ENCODE measurements at regions not wholly inside any gene's neighbourhood (a gene's known extent, or its start where the extent isn't known, plus 50 kb on each side); places are given as distances from the start of the nearest gene placed in this dataset.
A peak's percentile ranks its signal among the peaks of the same experiment; 100 is the strongest.

DNA sequence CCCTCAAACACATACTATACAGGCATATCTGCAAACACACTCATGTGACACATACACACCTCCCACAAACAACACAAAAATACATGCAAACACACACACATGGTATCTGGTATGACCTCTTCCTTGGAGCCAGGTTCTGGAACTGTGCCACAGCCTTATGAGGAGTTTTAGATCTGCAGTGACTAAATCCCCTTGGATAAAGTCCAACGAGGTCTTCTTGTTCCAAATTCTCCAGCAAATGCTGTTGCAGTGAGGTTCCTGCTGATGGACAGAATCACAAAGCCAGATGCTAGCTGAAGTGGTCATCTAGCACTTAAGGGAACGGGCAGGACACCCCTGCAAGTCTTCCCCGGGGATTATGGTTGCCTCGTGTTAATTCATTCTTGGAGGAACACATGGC, 54.5 kb upstream of the DAPL1 start:
- H3K4me3 ChIP-seq (replicated peaks in 1 of 2; ENCODE audit: low read depth in 2 of 2, low read length in 2 of 2) = no peak overlapping the region
- DNase-seq (ENCODE audit: low read depth in 2 of 2) = peak; percentile 82 to 84
- TF ChIP-seq, protein P1, sequence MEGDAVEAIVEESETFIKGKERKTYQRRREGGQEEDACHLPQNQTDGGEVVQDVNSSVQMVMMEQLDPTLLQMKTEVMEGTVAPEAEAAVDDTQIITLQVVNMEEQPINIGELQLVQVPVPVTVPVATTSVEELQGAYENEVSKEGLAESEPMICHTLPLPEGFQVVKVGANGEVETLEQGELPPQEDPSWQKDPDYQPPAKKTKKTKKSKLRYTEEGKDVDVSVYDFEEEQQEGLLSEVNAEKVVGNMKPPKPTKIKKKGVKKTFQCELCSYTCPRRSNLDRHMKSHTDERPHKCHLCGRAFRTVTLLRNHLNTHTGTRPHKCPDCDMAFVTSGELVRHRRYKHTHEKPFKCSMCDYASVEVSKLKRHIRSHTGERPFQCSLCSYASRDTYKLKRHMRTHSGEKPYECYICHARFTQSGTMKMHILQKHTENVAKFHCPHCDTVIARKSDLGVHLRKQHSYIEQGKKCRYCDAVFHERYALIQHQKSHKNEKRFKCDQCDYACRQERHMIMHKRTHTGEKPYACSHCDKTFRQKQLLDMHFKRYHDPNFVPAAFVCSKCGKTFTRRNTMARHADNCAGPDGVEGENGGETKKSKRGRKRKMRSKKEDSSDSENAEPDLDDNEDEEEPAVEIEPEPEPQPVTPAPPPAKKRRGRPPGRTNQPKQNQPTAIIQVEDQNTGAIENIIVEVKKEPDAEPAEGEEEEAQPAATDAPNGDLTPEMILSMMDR (IDR thresholded peaks at IDR 0.05; ENCODE audit: low read depth, low read length) = no peak

DNA sequence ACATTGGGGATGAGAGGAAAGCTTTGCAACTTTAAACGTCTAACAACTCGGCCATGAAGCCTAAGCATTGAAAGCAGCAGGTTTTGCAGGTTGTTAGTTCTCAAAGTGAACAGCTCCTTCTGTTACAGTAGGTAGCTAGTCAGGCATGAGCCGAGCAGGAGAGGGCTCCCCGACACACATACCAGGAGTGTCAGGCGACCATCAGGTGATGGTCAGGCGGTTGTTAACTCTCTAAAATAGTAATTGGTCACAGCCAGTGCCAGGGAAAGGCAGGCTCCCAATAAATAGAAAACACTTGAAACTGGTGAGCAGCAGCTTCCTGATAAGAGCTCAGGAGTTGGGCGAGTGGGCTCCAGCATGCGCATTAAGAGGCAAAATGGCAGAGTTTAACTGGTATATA, 53.5 kb upstream of the DAPL1 start:
- no peak for DNase-seq (ENCODE audit: low read depth in 2 of 2)
- TF ChIP-seq, protein P1 (IDR thresholded peaks at IDR 0.05; ENCODE audit: low read depth, low read length) = no peak

DNA sequence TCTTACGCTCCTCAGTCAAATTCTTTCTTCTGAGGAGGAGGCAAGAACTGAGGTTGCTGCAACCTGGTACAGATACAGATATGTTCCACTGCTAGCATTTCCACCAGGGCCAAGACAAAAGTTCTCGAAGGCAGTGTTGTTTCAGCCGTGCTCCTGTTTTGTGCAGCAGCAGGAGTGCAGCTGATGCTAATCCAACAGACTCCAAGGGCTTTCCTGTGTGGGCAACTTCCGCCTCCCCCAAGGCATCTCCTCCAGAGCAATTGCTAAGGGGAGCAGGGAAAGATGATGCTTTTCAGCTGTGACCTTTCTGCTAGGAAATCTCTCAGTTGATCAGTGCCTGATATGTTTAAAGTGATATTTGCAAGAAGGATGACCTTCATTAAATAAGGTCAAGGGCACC, 52.6 kb upstream of the DAPL1 start:
- DNase-seq (ENCODE audit: low read depth in 2 of 2) = no peak
- no peak overlapping the region for H3K4me3 ChIP-seq (replicated peaks in 1 of 2; ENCODE audit: low read depth in 2 of 2, low read length in 2 of 2)
- TF ChIP-seq, protein P1 (IDR thresholded peaks at IDR 0.05; ENCODE audit: low read depth, low read length) = no peak

More for the DNA sequence above, 53.5 kb upstream of the DAPL1 start:
- no peak overlapping the region for H3K4me3 ChIP-seq (replicated peaks in 1 of 2; ENCODE audit: low read depth in 2 of 2, low read length in 2 of 2)

DNA sequence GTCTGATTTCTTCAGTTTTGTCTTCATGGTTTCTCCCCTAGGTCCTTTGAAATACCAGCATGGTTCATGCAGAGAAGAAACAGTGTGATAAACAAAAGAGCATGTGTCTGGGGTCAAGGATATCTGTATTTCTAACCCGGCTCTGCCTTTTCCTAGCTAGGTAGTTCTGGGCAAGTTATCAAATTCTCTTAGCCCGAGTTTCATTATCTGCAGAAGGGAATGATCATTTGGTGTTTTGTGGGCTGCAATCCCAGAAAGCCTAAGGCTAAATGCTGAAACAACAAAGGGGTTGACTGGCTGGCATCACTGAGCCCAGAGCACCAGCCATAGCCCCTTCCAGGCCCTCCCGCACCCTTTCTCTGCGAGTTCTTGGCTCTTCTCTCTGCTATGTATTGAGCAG, 51.7 kb upstream of the DAPL1 start:
- no peak for DNase-seq (ENCODE audit: low read depth in 2 of 2)
- TF ChIP-seq, protein P1 (IDR thresholded peaks at IDR 0.05; ENCODE audit: low read depth, low read length) = no peak
- H3K4me3 ChIP-seq (replicated peaks in 1 of 2; ENCODE audit: low read depth in 2 of 2, low read length in 2 of 2) = no peak overlapping the region

DNA sequence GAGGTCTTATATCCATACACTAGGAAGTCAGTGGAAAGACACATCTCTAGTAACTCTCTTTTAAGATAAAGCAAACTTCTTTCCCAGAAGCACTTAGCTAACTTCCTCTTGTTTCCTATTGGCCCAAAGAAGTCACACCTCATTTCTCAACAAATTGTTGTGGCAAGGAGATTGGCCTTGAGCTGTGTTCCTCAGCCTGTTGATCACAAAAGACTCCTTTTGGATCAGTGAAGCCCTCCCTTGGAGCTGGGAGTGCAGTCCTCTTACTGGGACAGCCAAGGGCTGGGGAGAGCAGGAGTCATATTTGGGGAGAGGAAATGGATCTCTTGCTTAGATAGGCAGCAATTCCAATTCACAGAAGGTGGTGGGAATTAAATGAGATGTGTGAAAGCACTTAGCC, 51.2 kb upstream of the DAPL1 start:
- no peak for DNase-seq (ENCODE audit: low read depth in 2 of 2)
- TF ChIP-seq, protein P1 (IDR thresholded peaks at IDR 0.05; ENCODE audit: low read depth, low read length) = no peak
- H3K4me3 ChIP-seq (replicated peaks in 1 of 2; ENCODE audit: low read depth in 2 of 2, low read length in 2 of 2) = no peak overlapping the region

DNA sequence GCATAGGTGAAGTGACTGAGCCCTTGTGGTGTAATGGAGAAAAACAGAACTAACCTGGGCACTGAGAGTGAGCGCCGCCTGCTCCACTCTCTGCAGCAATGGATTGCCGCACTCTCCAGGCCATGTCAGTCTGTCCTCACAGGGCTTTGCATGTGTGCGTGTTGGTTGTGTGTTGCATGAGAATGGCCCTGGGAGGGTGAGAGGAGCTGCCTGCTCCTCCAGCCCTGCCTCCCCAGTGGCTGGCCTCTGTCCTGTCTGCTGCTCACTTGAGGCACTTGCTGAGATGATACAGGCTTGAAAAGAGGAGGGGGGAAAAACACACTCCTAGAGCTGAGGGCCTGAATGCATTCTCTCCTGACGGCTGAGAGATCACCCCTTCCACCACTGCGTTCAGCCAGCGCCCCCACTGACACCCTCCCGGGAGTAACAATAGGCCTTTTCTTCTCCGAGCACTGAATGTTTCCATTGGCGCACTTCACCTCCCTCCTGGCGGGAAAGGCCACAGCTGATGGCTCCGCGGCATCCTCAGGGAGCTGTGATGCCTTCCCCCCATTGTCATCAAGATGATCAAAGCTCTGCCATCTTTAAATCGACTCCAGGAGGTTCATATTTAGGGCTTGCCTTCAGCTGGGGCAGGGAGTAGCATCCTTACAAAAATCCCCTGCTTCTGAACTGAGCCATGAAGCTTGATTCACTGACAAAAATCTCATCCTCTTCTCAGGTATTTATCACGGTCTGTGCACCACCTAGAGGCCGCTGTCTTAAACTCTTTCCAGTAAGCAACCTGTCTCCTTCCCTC, 49.9 kb upstream of the DAPL1 start:
- TF ChIP-seq, protein P1 (IDR thresholded peaks at IDR 0.05; ENCODE audit: low read depth, low read length) = peak; percentile 58
- peak; percentile 82 for DNase-seq (ENCODE audit: low read depth in 2 of 2)
- H3K4me3 ChIP-seq (replicated peaks in 1 of 2; ENCODE audit: low read depth in 2 of 2, low read length in 2 of 2) = no peak overlapping the region
